Colonic mucosa (tissue), 4 donors: ENCODE measurements at regions not wholly inside any gene's neighbourhood (a gene's known extent, or its start where the extent isn't known, plus 50 kb on each side); places are given as distances from the start of the nearest gene placed in this dataset.

Experiments
- DNase-seq: peaks from one replicate; pipeline ENCODE4 v3.0.0-alpha.2; 2020
- H3K27ac ChIP-seq: fragments of 200-600 bp; one replicate; pipeline ENCODE4 v1.8.0; 2021
- H3K27me3 ChIP-seq: fragments of 200-600 bp; one replicate; pipeline ENCODE4 v1.8.0; 2021
- H3K36me3 ChIP-seq: fragments of 200-600 bp; one replicate; pipeline ENCODE4 v1.8.0; 2021
- H3K4me1 ChIP-seq: fragments of 200-600 bp; one replicate; pipeline ENCODE4 v1.8.0; 2021; ENCODE audit warnings: mild to moderate bottlenecking
- H3K4me3 ChIP-seq: fragments of 200-600 bp; one replicate; pipeline ENCODE4 v1.8.0; 2021
- H3K9ac ChIP-seq, 2 donors: one replicate each; pipeline ENCODE4 v1.7.0; 2013; ENCODE audit warnings: control low read depth in 2 of 2, low read depth in 2 of 2, low read length in 2 of 2
- H3K9me3 ChIP-seq: fragments of 200-600 bp; one replicate; pipeline ENCODE4 v1.8.0; 2021
- CTCF ChIP-seq: fragments of 200-600 bp; IDR thresholded peaks from one replicate; pipeline ENCODE4 v1.8.0; 2022; ENCODE audit warnings: antibody characterized with exemption, mild to moderate bottlenecking
- intact Hi-C: fragments of 100-400 bp; cut with DNase I; formaldehyde crosslinking; loops from one replicate; pipeline ENCODE4 v1.14.1; 2022
- donor health status: healthy.
- donor health status: DM: no; HTN: no; CAD: no.
- donor health status: DM: no; HTN: no; CAD: no.

DNA sequence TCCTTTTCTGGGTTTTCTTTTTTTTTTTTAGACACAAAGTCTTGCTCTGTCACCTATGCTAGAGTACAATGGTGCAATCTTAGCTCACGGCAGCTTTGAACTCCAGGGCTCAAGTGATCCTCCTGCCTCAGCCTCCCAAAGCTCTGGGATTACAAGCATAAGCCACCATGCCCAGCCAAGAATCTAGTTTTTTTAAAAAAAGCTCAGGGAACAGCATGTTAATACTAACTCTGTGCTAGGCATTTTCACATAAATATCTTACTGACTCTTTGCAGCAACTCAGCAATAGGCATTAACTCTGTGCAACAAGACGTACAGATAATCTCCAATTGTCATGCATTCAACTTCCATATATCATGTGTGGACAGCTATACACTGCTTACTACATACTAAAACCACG lies 97.4 kb downstream of the LLPH start:
- DNase-seq, result no peak
- Histone ChIP-seq H3K9me3 (no peaks in the 10 kb centered on the region), H3K36me3 (no peaks in the 10 kb centered on the region), H3K27ac (no peak overlapping the region), H3K9ac (no peak overlapping the region), H3K4me3 (no peak overlapping the region), H3K27me3 (no peaks in the 10 kb centered on the region), H3K4me1 (no peaks in the 10 kb centered on the region)
- no peak for TF ChIP-seq CTCF
- intact Hi-C loops, result no loop called here

DNA sequence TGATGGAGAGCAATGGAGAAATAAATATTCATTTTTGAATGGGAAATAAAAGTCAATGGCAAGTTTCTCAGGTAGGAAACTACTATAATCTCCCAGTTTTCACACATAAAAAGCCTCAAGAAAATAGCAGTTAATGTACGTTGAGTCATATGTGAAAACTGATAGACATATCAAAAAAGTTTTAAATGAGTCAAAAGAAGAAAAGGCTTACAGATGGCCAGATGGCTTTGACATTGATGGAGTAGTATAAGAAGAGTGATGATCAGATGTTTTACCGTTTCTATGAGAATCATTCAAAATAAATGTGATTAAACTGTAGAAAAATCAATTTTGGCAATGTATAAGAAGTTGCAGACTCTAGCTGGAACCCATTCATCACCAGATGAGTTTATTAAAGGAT lies 97.8 kb downstream of the LLPH start:
- no peak overlapping the region for H3K4me3 ChIP-seq
- H3K4me1 ChIP-seq, result no peaks in the 10 kb centered on the region
- H3K27me3 ChIP-seq, result no peaks in the 10 kb centered on the region
- no peak for DNase-seq
- intact Hi-C loops, result no loop called here
- H3K27ac ChIP-seq, result no peak overlapping the region
- H3K36me3 ChIP-seq, result no peaks in the 10 kb centered on the region
- no peaks in the 10 kb centered on the region for H3K9me3 ChIP-seq
- no peak overlapping the region for H3K9ac ChIP-seq
- TF ChIP-seq CTCF, result no peak

DNA sequence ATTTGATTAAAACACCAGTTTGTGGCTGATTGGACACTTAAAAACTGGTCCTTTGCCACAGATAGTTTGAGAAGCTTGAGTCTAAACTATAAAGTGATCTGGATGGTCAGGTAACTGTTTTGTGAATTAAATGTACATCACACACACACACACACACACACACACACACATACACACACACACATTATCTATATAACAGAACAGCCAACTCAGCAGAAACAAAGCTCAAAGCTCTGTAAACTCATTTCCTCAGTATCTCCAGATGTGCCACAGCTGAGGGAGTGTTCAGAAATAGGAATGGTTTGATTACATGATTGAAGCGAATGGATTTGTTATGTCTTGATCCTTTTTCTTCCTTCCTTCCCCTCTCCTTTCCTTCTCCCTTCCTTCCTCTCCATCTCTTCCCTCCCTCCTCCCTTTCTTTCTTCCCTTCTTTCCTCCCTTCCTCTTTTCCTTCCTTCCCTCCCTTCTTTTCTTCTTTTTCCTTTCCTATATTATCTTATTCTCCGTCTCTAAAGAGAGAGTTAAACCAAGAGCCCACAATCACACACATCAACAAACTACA lies 100.3 kb downstream of the LLPH start:
- no peak for TF ChIP-seq CTCF
- no peak overlapping the region for H3K4me3 ChIP-seq
- no peak for DNase-seq

GRCh38 chr12:66028390-66028789 lies 102.2 kb downstream of the LLPH start:
- H3K4me3 ChIP-seq, result no peak overlapping the region
- peaks cover 3% of the 10 kb centered on the region for H3K27me3 ChIP-seq
- H3K4me1 ChIP-seq, result no peaks in the 10 kb centered on the region
- no peak overlapping the region for H3K9ac ChIP-seq
- no peak for TF ChIP-seq CTCF
- H3K27ac ChIP-seq, result no peak overlapping the region
- H3K9me3 ChIP-seq, result no peaks in the 10 kb centered on the region
- H3K36me3 ChIP-seq, result no peaks in the 10 kb centered on the region
- intact Hi-C loops, result no loop called here
- no peak for DNase-seq

More for the DNA sequence above, 100.3 kb downstream of the LLPH start:
- H3K27me3 ChIP-seq, result peaks cover 3% of the 10 kb centered on the region
- no peaks in the 10 kb centered on the region for H3K9me3 ChIP-seq
- intact Hi-C loops, result no loop called here
- H3K36me3 ChIP-seq, result no peaks in the 10 kb centered on the region
- no peaks in the 10 kb centered on the region for H3K4me1 ChIP-seq
- no peak overlapping the region for H3K9ac ChIP-seq
- H3K27ac ChIP-seq, result no peak overlapping the region

- Histone ChIP-seq H3K4me3 (no peak overlapping the region), H3K9me3 (no peaks in the 10 kb centered on the region), H3K27me3 (peaks cover 3% of the 10 kb centered on the region), H3K4me1 (no peaks in the 10 kb centered on the region), H3K9ac (no peak overlapping the region), H3K27ac (no peak overlapping the region), H3K36me3 (no peaks in the 10 kb centered on the region)
- TF ChIP-seq CTCF, result no peak
- DNase-seq, result no peak
- intact Hi-C loops, result no loop called here
Measured at GRCh38 chr12:66025477-66025876, 105.1 kb downstream of the LLPH start.
